GM23248 (cell line): ENCODE measurements at regions not wholly inside any gene's neighbourhood (a gene's known extent, or its start where the extent isn't known, plus 50 kb on each side); places are given as distances from the start of the nearest gene placed in this dataset.

Source experiments
- EZH2 ChIP-seq: fragments of 200-600 bp; sonication (generic); IDR thresholded peaks from 2 replicates; pipeline ENCODE4 v1.6.1; 2018; ENCODE audit warnings: antibody characterized with exemption, mild to moderate bottlenecking; ENCODE audit not compliant: insufficient read depth, poor library complexity, severe bottlenecking
- EZH2phosphoT487 ChIP-seq: fragments of 200-600 bp; sonication (generic); IDR thresholded peaks from 2 replicates; pipeline ENCODE4 v1.6.1; 2018; ENCODE audit warnings: antibody characterized with exemption, moderate library complexity, mild to moderate bottlenecking, low read depth; ENCODE audit not compliant: insufficient read depth

DNA sequence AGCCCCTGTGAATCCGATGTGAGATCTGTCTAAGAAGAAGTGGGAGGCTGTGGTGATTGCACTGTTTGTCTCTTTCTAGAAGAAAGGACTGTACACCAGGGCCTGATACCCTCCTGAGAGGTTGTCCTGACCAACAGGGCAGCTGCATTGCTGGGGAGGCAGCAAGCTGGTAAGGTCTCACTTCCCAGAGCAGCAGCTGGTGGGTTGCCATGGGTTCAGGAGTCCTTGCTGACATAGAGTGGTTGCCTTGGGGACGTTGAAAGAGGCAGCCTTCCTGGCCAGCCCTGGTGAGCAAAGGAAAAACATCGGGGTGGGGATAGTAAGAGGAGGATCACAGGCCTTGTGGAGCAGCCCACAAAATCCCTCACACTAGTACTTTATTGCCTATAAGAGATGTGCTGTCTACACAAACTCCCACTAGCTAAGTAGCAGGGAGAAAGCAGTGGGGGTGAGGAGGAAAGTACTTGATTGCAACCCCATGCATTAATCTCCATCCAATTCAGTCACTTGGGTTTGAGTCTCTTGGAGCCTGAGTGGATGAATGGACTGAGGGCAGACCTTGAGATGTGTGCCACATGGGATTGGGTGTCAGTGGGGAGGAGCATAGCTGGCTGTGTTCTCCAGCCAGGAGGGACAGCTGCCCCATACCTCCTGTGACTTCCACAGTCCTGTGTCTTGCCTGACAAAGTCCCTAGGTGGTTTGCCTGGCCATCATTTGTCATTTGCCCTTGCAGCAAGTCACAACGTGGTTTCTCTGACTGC, 143.8 kb upstream of the RPL38 start:
- TF ChIP-seq EZH2phosphoT487 (no peak), EZH2 (no peak)
